ENCODE measurements at regions not wholly inside any gene's neighbourhood (a gene's known extent, or its start where the extent isn't known, plus 50 kb on each side); places are given as distances from the start of the nearest gene placed in this dataset.

DNA sequence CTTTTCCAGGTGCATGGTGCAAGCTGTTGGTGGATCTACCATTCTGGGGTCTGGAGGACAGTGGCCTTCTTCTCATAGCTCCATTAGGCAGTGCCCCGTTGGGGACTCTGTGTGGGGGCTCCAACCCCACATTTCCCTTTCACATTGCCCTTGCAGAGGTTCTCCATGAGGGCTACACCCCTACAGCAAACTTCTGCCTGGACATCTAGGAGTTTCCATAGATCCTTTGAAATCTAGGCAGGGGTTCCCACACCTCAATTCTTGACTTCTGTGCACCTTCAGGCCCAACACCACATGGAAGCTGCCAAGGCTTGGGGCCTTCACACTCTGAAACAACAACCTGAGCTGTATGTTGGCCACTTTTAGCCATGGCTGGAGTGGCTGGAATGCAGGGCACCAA is 282.8 kb upstream of the SASH1 start:
- in situ Hi-C loops (cut with HindIII; ENCODE audit: low pct_unique_long_range_greater_than_20kb, low sequenced_read_pairs), result no loop called here
- no peak for DNase-seq (ENCODE audit: low read depth, low spot score)

DNA sequence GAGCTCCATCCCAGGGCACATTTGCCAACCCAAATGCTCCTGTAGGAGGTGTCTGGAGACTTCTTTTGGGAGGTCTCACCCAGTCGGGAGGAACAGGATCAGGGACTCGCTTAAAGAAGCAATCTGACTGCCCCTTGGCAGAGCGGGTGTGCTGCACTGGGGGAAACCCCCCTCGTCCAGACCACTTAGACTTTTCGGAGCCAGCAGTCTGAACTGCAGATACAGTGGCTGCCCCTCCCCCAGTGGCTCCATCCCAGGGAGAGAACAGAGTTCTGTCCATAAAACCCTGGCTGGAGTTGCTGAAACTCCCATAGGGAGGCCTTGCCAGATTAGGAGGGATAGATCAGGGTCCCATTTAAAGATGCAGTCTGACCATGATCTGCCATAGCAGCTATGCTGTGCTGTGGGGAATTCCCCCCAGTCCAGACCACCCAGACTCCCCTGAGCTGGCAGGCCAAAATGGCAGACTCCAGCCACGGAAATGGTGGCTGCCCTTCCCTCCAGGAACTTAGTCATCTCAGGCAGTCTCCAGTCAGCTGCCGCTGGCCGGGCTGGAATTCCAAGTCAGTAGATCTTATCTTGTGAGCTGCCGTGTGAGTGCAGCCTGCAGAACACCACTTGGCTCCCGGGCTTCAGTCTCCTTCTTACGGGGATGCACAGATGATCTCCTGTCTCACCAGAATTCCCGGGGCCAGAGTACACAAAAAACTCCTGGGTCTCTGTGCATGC is 278.1 kb upstream of the SASH1 start:
- no peak for DNase-seq (ENCODE audit: low read depth, low spot score)
- in situ Hi-C loops (cut with HindIII; ENCODE audit: low pct_unique_long_range_greater_than_20kb, low sequenced_read_pairs), result no loop called here

DNA sequence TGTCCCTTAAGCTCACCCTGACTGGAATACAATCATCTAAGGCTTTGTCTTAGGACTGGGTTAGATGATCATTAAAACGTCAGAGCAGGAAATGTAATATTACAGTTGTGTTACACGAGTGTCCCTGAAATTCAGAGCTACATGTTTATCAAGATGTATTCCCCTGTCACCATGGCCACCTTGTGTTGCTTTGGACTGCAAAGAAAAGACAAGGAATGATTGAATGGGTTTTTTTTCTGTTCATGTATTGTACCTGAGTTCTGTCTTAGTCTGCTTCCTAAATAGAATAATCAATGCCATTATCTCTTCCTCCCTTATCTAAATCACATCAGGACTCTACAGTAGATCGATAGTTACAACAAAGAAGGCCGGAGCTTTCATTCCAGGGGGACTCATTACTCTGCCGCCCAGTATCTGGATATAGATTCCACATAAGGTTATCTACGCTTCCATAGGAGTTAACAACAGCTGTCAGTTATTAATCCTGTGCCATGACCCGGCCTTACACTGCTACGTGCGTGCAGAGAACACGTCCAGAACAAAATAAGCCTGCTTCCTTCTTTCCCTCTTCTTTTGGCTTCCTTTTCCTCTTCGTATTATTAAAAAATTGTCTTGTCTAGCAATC is 274.1 kb upstream of the SASH1 start:
- no peak for DNase-seq (ENCODE audit: low read depth, low spot score)
- in situ Hi-C loops (cut with HindIII; ENCODE audit: low pct_unique_long_range_greater_than_20kb, low sequenced_read_pairs), result no loop called here

DNA sequence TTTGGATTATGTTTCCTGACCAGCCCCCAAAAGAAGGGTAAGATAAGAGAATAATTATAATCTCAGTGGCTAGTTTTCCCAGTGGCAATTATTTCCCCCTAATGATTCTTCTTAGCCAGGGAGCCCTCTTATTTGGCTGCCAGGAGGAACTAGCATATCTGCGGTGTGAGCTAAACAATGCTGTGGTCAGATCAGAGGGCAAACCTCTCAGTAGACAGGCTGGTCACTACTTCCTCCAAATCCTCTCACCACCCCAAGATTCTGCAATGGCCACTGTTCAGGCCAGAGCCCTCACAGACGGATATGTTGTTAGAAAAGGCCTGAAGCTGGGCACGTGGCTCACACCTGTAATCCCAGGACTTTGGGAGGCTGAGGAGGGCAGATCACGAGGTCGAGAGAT is 273.4 kb upstream of the SASH1 start:
- DNase-seq (ENCODE audit: low read depth, low spot score), result no peak
- in situ Hi-C loops (cut with HindIII; ENCODE audit: low pct_unique_long_range_greater_than_20kb, low sequenced_read_pairs), result no loop called here

DNA sequence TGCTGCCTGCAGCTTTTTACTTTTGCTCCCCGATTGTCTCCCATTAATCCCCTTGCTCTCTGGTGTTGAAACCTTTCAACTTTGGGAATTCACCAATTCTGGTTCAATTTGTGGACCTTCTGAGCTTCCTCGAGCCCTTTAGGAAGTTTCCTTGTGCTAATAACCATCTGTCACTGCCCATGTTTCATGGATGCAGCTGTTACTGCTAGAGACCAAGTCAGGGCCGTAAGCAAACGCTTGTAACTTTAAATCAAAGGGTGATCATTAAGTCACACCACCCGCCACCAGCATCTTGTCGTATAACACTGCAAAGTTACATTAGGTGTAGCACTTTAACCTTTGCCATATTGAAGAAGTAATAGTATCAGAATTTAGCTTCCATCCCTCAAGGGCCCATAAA is 268.3 kb upstream of the SASH1 start:
- no peak for DNase-seq (ENCODE audit: low read depth, low spot score)
- in situ Hi-C loops (cut with HindIII; ENCODE audit: low pct_unique_long_range_greater_than_20kb, low sequenced_read_pairs), result no loop called here

DNA sequence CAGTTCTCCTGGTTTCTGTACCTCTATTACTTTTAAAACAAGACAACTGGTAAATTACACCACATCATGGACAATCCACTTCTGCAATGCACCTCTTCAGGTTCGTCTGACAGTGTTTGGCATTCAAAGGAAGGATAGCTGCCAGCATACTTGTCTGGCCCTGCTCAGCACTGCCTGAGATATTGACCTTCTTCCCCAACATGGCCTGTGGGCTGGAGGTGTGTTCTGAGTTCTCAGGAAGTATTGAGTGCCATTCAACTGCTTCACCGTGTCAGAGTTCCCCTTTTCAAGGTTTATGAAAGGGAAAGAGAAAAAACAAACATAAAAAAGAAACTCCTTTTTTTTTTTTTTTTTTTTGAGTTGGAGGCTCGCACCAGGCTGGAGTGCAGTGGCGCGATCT is 267.9 kb upstream of the SASH1 start:
- no peak for DNase-seq (ENCODE audit: low read depth, low spot score)
- in situ Hi-C loops (cut with HindIII; ENCODE audit: low pct_unique_long_range_greater_than_20kb, low sequenced_read_pairs), result no loop called here

DNA sequence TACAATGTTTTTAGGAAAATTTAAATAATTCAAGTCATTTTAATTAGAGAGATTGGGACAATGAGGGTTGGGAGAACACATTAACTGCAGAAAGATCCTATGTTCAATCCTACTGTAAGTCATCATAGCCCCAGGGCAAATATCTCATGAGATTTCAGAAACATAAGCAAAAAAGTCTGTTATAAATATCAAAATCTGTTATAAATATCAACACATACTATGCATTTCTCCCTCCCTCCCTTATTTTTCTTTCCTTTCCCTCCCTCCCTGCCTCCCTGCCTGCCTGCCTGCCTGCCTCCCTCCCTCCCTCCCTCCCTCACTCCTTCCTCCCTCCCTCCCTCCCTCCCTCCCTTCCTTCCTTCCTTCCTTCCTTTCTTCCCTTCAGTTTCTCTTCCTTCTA is 267.3 kb upstream of the SASH1 start:
- in situ Hi-C loops (cut with HindIII; ENCODE audit: low pct_unique_long_range_greater_than_20kb, low sequenced_read_pairs), result no loop called here
- DNase-seq (ENCODE audit: low read depth, low spot score), result no peak

DNA sequence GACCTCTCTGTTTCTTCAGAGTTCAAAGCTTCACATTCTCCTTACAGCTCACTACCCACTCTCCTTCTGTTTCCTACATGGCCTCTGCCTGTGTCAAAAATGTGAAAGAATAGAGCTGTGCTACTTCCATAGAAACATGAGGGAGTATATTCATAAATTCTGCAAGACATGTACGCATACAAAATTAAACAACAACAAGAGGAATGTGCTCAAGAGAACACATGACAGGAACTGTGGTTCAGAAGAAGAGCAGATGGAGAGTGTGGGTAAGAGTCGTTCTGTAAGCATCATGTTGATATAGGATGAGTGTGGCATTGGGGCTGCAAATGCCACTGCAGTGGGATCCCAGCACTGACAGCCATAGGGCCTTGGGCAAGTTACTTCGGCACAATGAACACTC is 266.6 kb upstream of the SASH1 start:
- no peak for DNase-seq (ENCODE audit: low read depth, low spot score)
- in situ Hi-C loops (cut with HindIII; ENCODE audit: low pct_unique_long_range_greater_than_20kb, low sequenced_read_pairs), result no loop called here

DNA sequence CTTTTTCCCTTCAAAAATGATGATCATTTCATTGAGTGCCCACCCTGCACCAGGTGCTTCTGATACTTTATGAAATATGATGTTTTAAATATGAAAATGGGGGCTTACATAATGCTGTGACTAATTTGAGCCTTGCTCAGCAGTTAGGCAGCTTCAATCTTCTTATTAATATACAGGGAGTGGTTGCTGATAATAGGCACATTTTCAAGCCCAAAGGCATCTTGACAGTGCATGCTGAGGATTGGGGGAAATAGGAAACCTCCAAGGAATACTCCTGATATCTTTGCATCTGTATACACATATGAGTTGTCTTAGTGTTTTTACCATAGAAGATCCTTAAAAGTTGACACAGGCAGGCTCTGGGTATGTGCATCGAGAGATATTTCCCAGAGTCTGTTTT is 262.3 kb upstream of the SASH1 start:
- in situ Hi-C loops (cut with HindIII; ENCODE audit: low pct_unique_long_range_greater_than_20kb, low sequenced_read_pairs), result no loop called here

DNA sequence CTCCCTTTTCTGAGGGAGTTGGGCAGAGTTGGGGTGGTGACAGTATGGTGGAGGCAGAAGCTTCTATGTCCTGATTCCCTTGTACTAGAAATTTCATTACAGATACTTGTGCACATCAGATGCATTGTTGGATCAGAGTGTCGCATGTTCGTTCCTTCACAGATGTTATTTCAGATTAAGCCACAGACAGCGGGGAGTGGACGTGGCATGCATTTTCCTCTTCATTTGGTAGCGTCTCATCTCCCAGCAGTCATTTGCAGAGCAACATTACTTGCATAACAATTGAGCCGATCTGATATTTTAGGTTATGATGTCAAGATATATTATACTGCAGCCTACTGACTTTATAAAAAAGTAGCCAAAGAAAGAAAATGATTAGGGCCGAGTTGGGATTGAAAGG is 261.6 kb upstream of the SASH1 start:
- no peak for DNase-seq (ENCODE audit: low read depth, low spot score)
- in situ Hi-C loops (cut with HindIII; ENCODE audit: low pct_unique_long_range_greater_than_20kb, low sequenced_read_pairs), result no loop called here

More for the DNA sequence above, 262.3 kb upstream of the SASH1 start:
- DNase-seq (ENCODE audit: low read depth, low spot score), result no peak

DNA sequence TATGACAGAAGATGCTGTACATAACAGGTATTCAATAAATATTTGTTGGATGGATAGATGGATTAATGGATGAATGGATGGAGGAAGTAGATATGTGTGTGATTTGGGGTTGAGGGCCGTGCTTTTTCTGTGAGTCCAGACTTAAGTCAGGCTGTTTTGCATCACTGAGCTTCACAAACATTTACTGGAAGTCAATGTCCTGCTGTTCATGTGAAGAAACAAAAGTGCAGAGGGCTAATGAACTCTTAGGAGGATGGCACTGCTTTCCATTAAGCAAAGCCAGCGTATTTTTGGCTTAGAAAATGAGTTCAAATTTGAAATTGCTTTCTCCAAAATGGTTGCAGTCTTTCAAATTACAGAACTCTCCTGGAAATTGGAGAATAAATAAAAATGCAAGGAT is 260.6 kb upstream of the SASH1 start:
- DNase-seq (ENCODE audit: low read depth, low spot score), result no peak
- in situ Hi-C loops (cut with HindIII; ENCODE audit: low pct_unique_long_range_greater_than_20kb, low sequenced_read_pairs), result no loop called here

DNA sequence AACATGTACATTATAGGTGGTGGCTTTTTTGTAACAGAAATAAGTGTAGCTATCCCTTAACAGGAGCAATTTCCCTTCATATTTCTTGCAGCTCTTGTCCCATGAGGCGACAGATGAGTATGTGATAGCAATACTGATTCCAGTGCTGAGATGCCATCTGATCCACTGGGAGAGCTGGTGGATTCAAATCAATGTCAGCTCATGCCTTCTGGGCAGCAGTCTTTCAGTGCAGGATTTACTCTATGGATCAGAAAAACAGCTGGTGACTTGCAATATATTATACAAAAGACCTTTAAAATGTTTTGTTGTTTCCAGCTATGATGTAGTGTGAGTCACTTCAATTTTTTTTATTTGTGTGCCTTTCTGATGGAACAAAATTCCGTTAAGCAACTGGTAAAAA is 259.9 kb upstream of the SASH1 start:
- in situ Hi-C loops (cut with HindIII; ENCODE audit: low pct_unique_long_range_greater_than_20kb, low sequenced_read_pairs), result no loop called here
- no peak for DNase-seq (ENCODE audit: low read depth, low spot score)

DNA sequence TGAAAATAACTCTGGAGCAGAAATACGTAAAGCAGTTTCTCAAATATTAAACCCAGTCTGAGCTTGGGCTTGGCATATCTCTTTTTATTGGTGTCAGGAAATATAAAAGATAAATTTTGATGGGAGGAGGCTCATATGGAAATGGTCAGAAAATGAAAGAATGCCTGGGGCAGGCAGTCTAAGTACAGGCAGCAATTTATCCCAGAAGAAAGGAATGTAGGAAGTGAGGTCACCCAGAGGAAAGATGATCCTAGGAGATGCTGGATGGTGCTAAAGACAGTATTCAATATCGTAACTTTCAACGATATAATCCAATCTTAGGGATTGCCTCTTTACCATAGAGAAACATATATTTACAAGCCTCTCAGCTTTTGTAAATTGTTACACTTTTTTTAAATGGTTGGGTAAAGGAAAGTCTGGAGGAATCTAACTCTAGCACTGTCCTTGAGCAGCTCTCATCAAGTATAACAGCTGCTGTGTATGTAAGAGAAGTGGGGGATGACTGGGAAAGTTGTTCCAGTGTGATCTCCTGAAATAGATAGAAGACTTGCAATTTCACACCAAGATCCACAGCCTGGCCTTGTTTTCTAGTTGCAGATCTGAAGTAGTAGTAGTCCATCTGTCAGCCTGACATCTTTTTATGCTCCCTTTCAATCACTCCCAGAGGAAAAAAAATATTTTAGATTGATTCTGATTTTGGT is 256.9 kb upstream of the SASH1 start:
- DNase-seq (ENCODE audit: low read depth, low spot score), result no peak

DNA sequence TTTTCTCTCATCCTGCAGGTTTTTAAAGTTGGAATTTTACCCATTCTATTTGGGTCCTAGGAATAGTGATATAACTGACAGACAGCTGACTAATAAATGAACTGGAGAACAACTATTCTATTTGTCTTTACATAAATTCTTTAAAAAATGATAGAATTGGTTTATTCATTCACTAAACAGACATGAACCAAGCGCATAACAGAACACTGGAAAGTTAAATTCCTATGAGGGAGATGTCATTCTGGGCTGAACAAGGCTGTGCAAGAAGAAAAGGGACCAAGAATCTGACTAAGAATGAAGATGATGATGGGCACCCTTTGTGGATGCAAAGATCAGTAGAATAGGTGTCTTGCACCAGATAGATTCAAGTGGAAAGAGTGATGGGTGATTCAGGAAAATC is 256.3 kb upstream of the SASH1 start:
- DNase-seq (ENCODE audit: low read depth, low spot score), result no peak
- in situ Hi-C loops (cut with HindIII; ENCODE audit: low pct_unique_long_range_greater_than_20kb, low sequenced_read_pairs), result no loop called here

More for the DNA sequence above, 256.9 kb upstream of the SASH1 start:
- in situ Hi-C loops (cut with HindIII; ENCODE audit: low pct_unique_long_range_greater_than_20kb, low sequenced_read_pairs), result no loop called here

DNA sequence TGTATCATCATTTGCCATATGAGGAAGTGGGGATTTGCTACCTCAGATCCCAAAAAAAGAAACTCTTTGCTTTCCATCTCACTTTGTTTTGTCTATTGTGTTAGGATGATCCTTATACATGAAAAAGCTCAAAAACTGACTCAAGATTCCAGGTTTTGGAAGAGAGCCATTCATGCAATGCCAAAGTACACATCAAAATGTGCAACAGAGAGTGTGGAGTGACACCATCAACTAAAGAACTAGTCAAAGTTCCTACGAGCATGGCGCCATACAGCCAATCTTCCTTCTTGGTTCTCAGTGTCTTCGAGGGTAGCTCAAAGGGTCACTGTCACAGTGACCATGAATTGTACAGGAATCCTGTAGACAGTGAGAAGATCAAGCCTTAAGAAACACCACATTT is 255.8 kb upstream of the SASH1 start:
- in situ Hi-C loops (cut with HindIII; ENCODE audit: low pct_unique_long_range_greater_than_20kb, low sequenced_read_pairs), result no loop called here

DNA sequence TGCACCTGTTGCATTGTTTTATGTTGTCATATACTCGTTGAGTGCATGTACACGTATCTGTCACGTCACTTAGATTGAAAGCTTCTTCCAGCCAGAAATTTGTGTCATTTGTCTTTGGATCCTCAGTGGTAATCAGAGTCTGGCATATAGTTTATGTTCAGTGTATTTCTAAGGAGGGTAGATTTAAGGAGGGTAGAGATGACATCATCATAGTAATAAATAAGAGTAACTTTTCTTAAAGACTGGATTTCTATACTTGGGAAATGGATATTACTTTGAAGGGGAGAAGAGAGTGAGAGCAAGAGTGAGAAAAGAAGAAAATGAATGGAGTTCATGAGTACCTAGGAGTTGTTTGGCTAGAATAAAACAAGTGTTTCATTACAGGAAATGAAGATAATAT is 255.0 kb upstream of the SASH1 start:
- DNase-seq (ENCODE audit: low read depth, low spot score), result no peak
- in situ Hi-C loops (cut with HindIII; ENCODE audit: low pct_unique_long_range_greater_than_20kb, low sequenced_read_pairs), result no loop called here

More for the DNA sequence above, 255.8 kb upstream of the SASH1 start:
- DNase-seq (ENCODE audit: low read depth, low spot score), result no peak

DNA sequence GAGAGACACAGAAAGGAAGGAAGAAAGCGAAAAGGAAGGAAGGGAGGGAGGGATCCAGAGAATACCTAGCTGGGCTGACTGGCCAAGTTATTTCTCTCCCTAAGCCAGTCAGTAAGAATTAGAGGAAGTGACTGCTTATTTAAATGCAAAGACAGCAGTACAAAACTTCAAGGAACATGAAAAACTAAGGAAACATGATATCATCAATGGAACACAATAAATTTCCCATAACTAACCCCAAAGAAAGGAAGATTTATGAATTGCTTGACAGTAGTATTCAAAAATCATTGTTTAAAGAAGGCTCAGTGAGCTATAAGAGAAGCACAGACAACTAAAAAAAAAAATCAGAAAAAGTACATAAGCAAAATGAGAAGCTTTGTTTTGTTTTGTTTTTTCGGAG is 252.3 kb upstream of the SASH1 start:
- no peak for DNase-seq (ENCODE audit: low read depth, low spot score)
- in situ Hi-C loops (cut with HindIII; ENCODE audit: low pct_unique_long_range_greater_than_20kb, low sequenced_read_pairs), result no loop called here

DNA sequence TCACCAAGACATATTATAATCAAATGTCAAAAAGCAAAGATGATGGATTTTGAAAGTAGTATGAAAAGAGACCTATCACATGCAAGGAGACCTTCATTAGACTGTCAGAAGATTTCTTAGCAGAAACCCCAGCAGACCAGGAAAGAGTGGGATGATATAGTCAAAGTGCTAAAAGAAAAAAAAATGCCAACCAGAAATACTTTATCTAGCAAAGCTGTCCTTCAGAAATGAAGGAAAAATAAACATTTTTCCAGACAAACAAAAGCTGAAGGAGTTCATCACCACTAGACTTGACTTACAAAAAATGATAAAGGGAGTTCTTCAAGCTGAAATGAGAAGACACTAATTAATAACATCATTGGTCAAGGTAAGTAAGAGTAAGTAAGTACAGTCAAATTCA is 251.2 kb upstream of the SASH1 start:
- in situ Hi-C loops (cut with HindIII; ENCODE audit: low pct_unique_long_range_greater_than_20kb, low sequenced_read_pairs), result no loop called here
- no peak for DNase-seq (ENCODE audit: low read depth, low spot score)

DNA sequence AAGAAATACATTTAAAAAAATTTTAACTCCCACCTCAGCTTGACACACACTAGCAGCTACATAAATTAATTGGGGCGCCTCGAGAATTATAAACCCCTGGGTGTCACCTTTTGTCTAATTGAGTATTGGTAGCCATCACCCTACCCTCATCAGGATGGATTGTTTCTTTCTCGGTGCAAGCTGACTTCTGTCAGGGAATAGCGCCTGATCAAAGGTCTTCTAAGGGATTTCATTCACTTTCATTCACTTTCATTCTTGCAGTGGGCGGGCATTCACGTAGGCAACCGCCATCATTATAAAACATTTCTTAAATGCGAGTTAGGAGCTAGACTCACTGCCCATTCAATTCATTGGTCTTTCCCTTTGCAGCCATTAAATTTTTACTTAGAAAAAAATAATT is 239.2 kb upstream of the SASH1 start:
- in situ Hi-C loops (cut with HindIII; ENCODE audit: low pct_unique_long_range_greater_than_20kb, low sequenced_read_pairs), result no loop called here
- DNase-seq (ENCODE audit: low read depth, low spot score), result no peak
